Thoracic aorta (tissue), 2 donors: ENCODE measurements at regions not wholly inside any gene's neighbourhood (a gene's known extent, or its start where the extent isn't known, plus 50 kb on each side); places are given as distances from the start of the nearest gene placed in this dataset.
A peak's percentile ranks its signal among the peaks of the same experiment; 100 is the strongest.
"Not testable (repeated sequence)": the region's sequence is repeated elsewhere in the genome, so short reads cannot be mapped to it uniquely, and the experiment has no call there.

Source experiments
- ATAC-seq: fragments of 150-250 bp; one replicate; pipeline ENCODE4 v1.8.0; 2017; ENCODE audit warnings: low read depth; ENCODE audit not compliant: insufficient number of reproducible peaks, low FRiP score
- DNase-seq: peaks from one replicate; pipeline ENCODE4 v3.0.0-alpha.2; 2020; ENCODE audit warnings: low spot score
- H3K27ac ChIP-seq, 2 donors: fragments of 200-600 bp; sonication (generic); 1 replicate in 1 of 2; 2 replicates in 1 of 2; pipeline ENCODE4 v1.5.1; 2016; ENCODE audit warnings: mild to moderate bottlenecking in 2 of 2, moderate library complexity in 2 of 2
- H3K27me3 ChIP-seq: fragments of 200-600 bp; sonication (generic); replicated peaks from 2 replicates; pipeline ENCODE4 v1.6.0; 2016; ENCODE audit warnings: mild to moderate bottlenecking; ENCODE audit not compliant: insufficient read depth
- H3K36me3 ChIP-seq: fragments of 200-600 bp; sonication (generic); one replicate; pipeline ENCODE4 v1.5.1; 2016
- H3K4me1 ChIP-seq, 2 donors: fragments of 200-600 bp; sonication (generic); 1 replicate in 1 of 2; 2 replicates in 1 of 2; pipeline versions ENCODE4 v1.5.1 to v1.6.0; 2016; ENCODE audit warnings: low read depth in 2 of 2, mild to moderate bottlenecking in 1 of 2; ENCODE audit not compliant: control insufficient read depth in 1 of 2
- H3K4me3 ChIP-seq: fragments of 200-600 bp; sonication (generic); 2 replicates; pipeline ENCODE4 v1.5.1; 2016; ENCODE audit warnings: mild to moderate bottlenecking
- H3K9me3 ChIP-seq: fragments of 200-600 bp; sonication (generic); 2 replicates; pipeline ENCODE4 v1.5.1; 2016
- TF ChIP-seq, protein P1 (sequence below): fragments of 200-600 bp; sonication (generic); IDR thresholded peaks from one replicate; pipeline ENCODE4 v1.5.1; 2019; ENCODE audit warnings: antibody characterized with exemption

DNA sequence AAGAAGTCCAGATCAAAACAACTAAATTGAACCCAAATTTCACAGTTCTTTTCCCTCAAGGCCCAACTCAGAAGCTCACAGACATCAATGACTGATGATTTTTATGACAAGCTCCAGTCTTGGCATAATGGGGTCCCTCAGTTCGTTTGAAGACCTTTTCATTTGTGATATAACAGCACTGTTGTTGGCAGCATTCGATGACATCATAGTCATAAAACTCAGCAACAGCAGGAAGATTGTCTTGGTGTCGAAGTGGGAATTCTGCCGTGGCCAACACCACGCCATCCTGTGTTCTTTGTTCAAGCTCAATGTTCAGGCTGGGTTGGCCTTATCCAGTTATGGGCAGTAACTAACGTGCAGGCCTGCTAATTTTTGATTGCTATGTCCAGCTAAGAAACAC, 261.7 kb downstream of the C7orf25 start:
- ATAC-seq (no peak), DNase-seq (no peak)
- Histone ChIP-seq H3K4me1 (no peaks in the 10 kb centered on the region), H3K36me3 (no peaks in the 10 kb centered on the region), H3K4me3 (no peak overlapping the region), H3K9me3 (peaks cover 3% of the 10 kb centered on the region), H3K27ac (no peak overlapping the region), H3K27me3 (no peaks in the 10 kb centered on the region)
- TF ChIP-seq, protein P1, sequence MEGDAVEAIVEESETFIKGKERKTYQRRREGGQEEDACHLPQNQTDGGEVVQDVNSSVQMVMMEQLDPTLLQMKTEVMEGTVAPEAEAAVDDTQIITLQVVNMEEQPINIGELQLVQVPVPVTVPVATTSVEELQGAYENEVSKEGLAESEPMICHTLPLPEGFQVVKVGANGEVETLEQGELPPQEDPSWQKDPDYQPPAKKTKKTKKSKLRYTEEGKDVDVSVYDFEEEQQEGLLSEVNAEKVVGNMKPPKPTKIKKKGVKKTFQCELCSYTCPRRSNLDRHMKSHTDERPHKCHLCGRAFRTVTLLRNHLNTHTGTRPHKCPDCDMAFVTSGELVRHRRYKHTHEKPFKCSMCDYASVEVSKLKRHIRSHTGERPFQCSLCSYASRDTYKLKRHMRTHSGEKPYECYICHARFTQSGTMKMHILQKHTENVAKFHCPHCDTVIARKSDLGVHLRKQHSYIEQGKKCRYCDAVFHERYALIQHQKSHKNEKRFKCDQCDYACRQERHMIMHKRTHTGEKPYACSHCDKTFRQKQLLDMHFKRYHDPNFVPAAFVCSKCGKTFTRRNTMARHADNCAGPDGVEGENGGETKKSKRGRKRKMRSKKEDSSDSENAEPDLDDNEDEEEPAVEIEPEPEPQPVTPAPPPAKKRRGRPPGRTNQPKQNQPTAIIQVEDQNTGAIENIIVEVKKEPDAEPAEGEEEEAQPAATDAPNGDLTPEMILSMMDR: no peak

DNA sequence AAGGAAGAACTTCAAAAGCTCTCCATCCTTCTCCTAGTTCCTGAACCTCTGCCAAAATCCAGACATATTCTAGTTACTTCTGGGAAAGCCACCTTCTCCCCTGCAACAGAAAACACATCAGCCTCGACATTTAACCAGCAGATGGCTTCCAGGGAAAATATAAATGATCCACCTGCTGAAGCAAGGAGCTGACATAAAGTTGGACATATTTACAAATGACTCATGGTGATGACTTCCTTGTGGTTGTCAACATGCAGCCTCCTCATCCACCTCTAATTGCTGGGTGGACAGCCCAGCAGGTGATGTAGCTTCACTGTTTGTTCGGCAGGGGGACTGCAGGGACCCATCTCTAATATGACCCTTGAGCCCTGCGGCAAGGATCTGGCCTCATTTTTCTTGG, 266.0 kb downstream of the C7orf25 start:
- ATAC-seq: no peak
- no peak for DNase-seq
- Histone ChIP-seq H3K27me3 (no peaks in the 10 kb centered on the region), H3K9me3 (no peaks in the 10 kb centered on the region), H3K4me1 (no peaks in the 10 kb centered on the region), H3K36me3 (no peaks in the 10 kb centered on the region), H3K4me3 (no peak overlapping the region), H3K27ac (no peak overlapping the region)
- TF ChIP-seq, protein P1: no peak

DNA sequence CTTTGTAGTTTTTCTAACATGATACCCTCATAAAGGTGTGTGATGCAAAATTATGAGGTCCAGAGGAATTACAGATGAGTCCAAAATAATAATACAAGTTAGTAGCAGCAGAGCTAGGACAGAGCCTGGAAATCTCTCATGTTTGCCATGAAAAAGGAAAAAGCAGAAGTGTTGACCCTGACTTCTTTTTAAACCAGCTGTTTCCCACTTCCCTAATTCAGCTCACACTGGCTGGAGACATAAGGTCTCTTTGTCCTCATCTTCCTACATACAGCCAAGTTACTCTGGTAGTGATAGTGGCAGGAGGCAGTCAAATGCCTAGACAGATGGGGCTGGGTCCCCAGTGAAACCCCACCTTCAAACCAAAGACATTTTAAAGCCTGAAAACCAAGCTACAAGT, 269.2 kb downstream of the C7orf25 start:
- no peak for DNase-seq
- ATAC-seq: no peak
- Histone ChIP-seq H3K9me3 (no peaks in the 10 kb centered on the region), H3K36me3 (no peaks in the 10 kb centered on the region), H3K27me3 (no peaks in the 10 kb centered on the region), H3K27ac (no peak overlapping the region), H3K4me1 (peaks cover 0 to 12% of the 10 kb centered on the region in 2 donors), H3K4me3 (no peak overlapping the region)
- TF ChIP-seq, protein P1: no peak

DNA sequence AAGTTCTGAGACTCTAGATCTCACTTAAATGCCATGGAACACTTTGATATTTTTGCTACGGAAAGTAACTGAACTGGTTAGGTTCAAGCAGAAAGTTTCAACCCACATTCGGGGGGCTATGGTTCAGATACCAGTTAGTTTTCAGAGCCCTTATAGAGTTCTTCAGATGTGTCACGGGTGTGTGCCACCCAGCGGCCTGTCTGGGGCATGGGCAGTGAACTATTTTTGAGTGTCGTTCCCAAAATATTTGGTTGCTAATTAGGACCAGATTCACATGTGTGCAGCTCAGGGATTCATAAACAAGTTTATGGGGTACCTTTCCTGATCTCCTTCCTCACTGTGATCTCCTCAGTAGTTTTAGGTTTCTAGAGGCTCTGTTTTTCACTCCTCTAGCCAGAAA, 271.9 kb downstream of the C7orf25 start:
- TF ChIP-seq, protein P1: no peak
- DNase-seq (no peak), ATAC-seq (no peak)
- Histone ChIP-seq H3K4me3 (no peak overlapping the region), H3K4me1 (peaks cover 0 to 12% of the 10 kb centered on the region in 2 donors), H3K36me3 (no peaks in the 10 kb centered on the region), H3K27me3 (no peaks in the 10 kb centered on the region), H3K9me3 (no peaks in the 10 kb centered on the region), H3K27ac (no peak overlapping the region)

DNA sequence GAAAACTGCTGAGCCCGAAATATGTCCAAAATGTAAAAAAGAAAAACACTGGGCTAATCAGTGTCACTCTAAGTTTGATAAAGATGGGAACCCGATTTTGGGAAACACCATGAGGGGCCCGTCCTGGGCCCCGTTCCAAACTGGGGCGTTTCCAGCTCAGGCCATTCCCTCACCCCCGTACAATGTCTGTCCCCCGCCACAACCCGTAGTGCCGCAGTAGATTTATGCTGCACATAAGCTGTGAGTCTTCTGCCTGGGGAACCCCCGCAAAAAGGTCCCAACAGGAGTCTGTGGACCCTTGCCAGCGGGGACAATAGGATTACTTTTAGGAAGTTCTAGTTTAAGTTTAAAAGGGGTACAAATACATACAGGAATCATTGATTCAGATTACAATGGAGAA, 275.5 kb downstream of the C7orf25 start:
- H3K4me1 ChIP-seq: peaks cover 0 to 12% of the 10 kb centered on the region in 2 donors
- ATAC-seq, H3K36me3 ChIP-seq, DNase-seq, H3K27me3 ChIP-seq, H3K27ac ChIP-seq, H3K4me3 ChIP-seq, H3K9me3 ChIP-seq: not testable (repeated sequence)

DNA sequence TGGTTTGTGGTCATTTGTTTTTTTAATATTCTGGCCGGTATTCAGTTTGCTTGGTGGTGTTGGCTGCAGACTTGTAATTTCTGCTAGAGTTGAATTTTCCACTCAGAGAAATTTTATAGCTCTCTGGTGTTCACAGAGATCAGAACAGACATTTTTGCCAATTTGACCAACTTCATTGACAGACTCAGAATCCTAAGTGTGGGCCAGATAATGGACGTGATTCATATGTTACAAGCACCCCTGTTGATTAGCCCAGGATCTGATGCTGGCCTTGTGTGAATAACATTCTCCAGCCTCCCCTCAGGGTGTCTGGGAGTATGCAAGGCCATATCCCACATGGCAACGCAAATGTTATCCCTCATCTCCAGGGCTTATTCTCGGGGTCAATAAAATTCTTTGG, 283.8 kb downstream of the C7orf25 start:
- H3K4me3 ChIP-seq: no peak overlapping the region
- TF ChIP-seq, protein P1: no peak
- DNase-seq (no peak), ATAC-seq (no peak)
- H3K36me3 ChIP-seq: no peaks in the 10 kb centered on the region
- H3K9me3 ChIP-seq: no peaks in the 10 kb centered on the region
- peaks cover 10 to 20% of the 10 kb centered on the region in 2 donors for H3K4me1 ChIP-seq
- no peaks in the 10 kb centered on the region for H3K27me3 ChIP-seq
- peak overlapping the region in 1 of 2 donors; percentile 12 for H3K27ac ChIP-seq
